Mammary epithelial cell (primary cell): ENCODE measurements at regions not wholly inside any gene's neighbourhood (a gene's known extent, or its start where the extent isn't known, plus 50 kb on each side); places are given as distances from the start of the nearest gene placed in this dataset.

Experiments used
- EZH2 ChIP-seq: IDR thresholded peaks from 2 replicates; pipeline ENCODE4 v1.6.1; 2012; ENCODE audit warnings: low read length, inconsistent platforms, borderline replicate concordance
- TF ChIP-seq, protein P1 (sequence below), 2 donors: IDR thresholded peaks in 1 of 2; conservative IDR thresholded peaks in 1 of 2; 2 replicates each; pipeline ENCODE4 v1.5.1; 2011 to 2012; ENCODE audit warnings: inconsistent platforms in 2 of 2, low read length in 2 of 2, mild to moderate bottlenecking in 2 of 2, control low read depth in 1 of 2, low read depth in 1 of 2; ENCODE audit not compliant: insufficient read depth in 1 of 2; ENCODE audit errors: extremely low read depth in 1 of 2

- TF ChIP-seq, protein P1, sequence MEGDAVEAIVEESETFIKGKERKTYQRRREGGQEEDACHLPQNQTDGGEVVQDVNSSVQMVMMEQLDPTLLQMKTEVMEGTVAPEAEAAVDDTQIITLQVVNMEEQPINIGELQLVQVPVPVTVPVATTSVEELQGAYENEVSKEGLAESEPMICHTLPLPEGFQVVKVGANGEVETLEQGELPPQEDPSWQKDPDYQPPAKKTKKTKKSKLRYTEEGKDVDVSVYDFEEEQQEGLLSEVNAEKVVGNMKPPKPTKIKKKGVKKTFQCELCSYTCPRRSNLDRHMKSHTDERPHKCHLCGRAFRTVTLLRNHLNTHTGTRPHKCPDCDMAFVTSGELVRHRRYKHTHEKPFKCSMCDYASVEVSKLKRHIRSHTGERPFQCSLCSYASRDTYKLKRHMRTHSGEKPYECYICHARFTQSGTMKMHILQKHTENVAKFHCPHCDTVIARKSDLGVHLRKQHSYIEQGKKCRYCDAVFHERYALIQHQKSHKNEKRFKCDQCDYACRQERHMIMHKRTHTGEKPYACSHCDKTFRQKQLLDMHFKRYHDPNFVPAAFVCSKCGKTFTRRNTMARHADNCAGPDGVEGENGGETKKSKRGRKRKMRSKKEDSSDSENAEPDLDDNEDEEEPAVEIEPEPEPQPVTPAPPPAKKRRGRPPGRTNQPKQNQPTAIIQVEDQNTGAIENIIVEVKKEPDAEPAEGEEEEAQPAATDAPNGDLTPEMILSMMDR (conservative IDR thresholded peaks at IDR 0.05 in 1 of 2, IDR thresholded peaks at IDR 0.05 in 1 of 2; ENCODE audit: extremely low read depth in 1 of 2, insufficient read depth in 1 of 2, low read depth in 1 of 2, low read length in 2 of 2) = no peak
- TF ChIP-seq EZH2 = no peak
Measured at GRCh38 chr4:179292468-179292867, 1850.2 kb upstream of the AGA start.
